ENCODE measurements at regions not wholly inside any gene's neighbourhood (a gene's known extent, or its start where the extent isn't known, plus 50 kb on each side); places are given as distances from the start of the nearest gene placed in this dataset.

DNA sequence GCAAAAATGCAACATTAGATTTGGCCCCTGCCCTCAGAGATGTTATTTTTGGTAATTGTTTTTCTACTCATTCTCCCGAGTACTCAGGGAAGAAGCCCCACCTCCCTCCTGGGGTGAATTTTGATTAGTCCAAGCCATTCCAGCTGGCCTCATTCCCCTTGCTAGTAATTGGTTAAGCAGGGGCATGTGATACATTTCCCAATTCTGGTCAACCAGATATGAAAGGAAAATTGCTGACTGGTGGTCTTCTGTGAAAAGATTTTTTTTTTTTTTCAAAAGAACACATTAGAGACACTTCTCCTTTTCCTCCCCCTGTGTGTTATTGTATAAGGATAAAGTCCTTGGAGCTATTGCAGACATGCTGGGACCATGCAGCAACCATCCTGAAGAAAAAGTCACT, 71.1 kb upstream of the AKT3 start:
- TF ChIP-seq CTCF (IDR thresholded peaks at IDR 0.05; ENCODE audit: low read depth, low read length) = no peak
- H3K4me3 ChIP-seq (replicated peaks in 1 of 2; ENCODE audit: low read depth in 2 of 2, low read length in 2 of 2) = no peak overlapping the region
- DNase-seq (ENCODE audit: low read depth in 2 of 2) = no peak

DNA sequence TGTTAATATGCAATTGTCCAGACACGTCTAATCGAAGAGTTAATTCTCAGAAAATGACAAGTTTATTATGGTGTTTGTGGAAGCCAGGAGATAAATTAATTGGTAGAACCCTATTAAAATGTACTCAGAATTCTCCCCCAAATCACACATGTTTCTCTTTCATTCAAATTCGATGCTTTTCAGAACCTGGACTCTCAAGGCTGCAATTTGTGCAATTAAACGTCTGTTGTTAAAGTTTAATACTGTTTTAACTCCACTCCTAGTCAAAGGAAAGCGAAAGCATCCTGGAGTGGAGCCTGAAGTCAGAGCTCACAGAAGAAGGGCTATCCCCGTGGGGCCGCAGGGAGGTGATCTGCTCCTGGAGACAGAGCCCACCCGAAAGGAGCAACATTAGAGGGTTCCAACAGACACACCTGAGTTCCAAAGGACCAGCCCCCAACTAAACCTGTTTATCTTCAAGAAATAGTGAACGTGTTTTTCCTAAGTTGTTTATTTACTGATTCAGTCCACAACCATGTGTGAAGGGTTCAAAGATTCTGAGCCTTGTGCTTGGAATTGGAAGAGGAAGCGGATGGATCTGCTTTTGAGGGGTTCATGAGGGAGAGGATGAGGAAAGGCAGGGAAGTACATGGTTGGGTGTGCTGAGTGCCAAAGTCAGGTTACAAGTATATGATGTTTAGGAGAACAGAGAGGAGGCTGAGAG, 68.0 kb upstream of the AKT3 start:
- H3K4me3 ChIP-seq (replicated peaks in 1 of 2; ENCODE audit: low read depth in 2 of 2, low read length in 2 of 2) = peak overlapping the region; percentile 57 to 58
- DNase-seq (ENCODE audit: low read depth in 2 of 2) = peak; percentile 32 to 58
- no peak for TF ChIP-seq CTCF (IDR thresholded peaks at IDR 0.05; ENCODE audit: low read depth, low read length)

DNA sequence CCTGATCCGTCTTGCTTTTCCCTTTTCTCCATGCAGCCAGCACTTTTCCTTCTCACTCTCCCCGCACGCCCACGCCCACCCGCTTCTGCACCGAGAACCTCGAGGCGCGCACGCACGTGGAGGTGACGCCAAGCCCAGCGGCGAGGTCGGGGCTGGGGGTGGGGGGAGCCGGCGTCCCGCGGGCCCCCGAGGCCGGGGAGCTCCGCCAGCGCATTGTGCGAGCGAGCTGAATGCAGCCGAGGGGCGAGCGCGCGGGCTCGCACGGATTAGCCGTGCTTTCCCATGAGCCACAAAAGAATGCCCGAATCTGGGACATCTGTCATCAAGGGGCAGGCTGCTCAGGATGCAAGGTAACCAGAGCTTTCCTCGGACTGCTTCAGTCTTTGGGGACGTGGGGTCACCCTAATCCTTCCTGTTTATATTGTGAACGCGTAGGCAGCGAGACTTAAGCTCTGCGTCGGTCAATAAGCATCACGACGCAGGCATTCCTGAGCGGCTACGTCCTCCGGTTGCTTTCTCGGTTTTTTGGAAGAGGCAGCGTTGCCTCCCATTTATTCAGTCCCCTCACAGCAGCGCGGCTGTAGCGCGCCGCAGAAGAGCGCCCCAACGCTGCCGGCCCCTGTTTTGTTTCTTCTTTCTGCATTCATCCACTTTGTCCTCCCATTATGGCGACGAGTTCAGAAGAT, 67.3 kb upstream of the AKT3 start:
- no peak for TF ChIP-seq CTCF (IDR thresholded peaks at IDR 0.05; ENCODE audit: low read depth, low read length)
- peak; percentile 83 to 91 for DNase-seq (ENCODE audit: low read depth in 2 of 2)
- peak overlapping the region; percentile 57 to 58 for H3K4me3 ChIP-seq (replicated peaks in 1 of 2; ENCODE audit: low read depth in 2 of 2, low read length in 2 of 2)

- DNase-seq (ENCODE audit: low read depth in 2 of 2) = peak in 1 of 2 donors; percentile 26
- no peak overlapping the region for H3K4me3 ChIP-seq (replicated peaks in 1 of 2; ENCODE audit: low read depth in 2 of 2, low read length in 2 of 2)
- no peak for TF ChIP-seq CTCF (IDR thresholded peaks at IDR 0.05; ENCODE audit: low read depth, low read length)
Observed at GRCh38 chr1:243916160-243916559, 66.1 kb upstream of the AKT3 start.

DNA sequence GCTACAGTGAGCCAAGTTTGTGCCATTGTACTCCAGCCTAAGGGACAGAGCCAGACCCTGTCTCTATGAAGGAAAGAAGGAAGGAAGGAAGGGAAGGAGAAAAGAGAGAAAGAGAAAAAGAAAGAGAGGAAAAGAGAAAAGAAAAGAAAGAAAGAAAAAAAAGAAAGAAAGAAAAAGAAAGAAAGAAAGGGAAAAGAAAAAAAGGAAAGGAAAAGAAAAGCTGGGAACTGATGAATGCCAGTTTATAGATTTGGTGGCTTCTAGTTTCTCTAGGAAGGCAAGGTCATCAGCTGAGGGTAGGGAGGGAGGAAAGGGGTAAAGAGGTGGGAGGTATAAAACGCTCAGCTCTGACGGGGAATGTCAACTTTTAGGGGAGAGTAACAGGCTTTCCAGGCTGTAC, 62.3 kb upstream of the AKT3 start:
- no peak for TF ChIP-seq CTCF (IDR thresholded peaks at IDR 0.05; ENCODE audit: low read depth, low read length)
- H3K4me3 ChIP-seq (replicated peaks in 1 of 2; ENCODE audit: low read depth in 2 of 2, low read length in 2 of 2) = no peak overlapping the region
- DNase-seq (ENCODE audit: low read depth in 2 of 2) = no peak

DNA sequence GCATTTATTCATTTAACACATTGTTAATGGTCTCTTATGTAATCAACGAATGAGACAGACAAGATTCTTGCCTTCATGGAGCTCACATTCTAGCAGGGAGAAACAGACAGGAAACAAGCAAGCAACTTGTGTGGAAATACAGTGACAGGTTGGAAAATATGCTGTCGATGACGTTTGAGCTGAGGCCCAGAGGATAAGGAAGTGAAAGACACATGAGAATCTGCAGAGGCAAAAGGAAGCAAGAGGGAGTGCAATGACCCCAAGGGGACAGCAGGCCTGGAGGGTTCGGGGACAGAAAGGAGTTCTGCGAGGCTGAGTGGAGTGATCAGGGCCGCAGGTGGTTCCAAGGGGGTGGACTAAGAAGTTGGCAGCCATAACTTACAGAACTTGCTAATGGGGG, 60.6 kb upstream of the AKT3 start:
- H3K4me3 ChIP-seq (replicated peaks in 1 of 2; ENCODE audit: low read depth in 2 of 2, low read length in 2 of 2) = no peak overlapping the region
- no peak for DNase-seq (ENCODE audit: low read depth in 2 of 2)
- TF ChIP-seq CTCF (IDR thresholded peaks at IDR 0.05; ENCODE audit: low read depth, low read length) = no peak

Data from cardiac fibroblast (primary cell).